HG03565 (cell line): ENCODE measurements at regions not wholly inside any gene's neighbourhood (a gene's known extent, or its start where the extent isn't known, plus 50 kb on each side); places are given as distances from the start of the nearest gene placed in this dataset.

ENCODE experiments used
- ATAC-seq: cut with Tn5 transposase; IDR thresholded peaks from one replicate; pipeline ENCODE4 v1.9.1; 2021; ENCODE audit warnings: mild to moderate bottlenecking, moderate library complexity; ENCODE audit not compliant: unreplicated experiment

- no peak for ATAC-seq
Measured at GRCh38 chr2:39534095-39534711, 97.1 kb upstream of the MAP4K3 start.

GRCh38 chr2:39535636-39536185, 98.6 kb upstream of the MAP4K3 start:
- no peak for ATAC-seq

DNA sequence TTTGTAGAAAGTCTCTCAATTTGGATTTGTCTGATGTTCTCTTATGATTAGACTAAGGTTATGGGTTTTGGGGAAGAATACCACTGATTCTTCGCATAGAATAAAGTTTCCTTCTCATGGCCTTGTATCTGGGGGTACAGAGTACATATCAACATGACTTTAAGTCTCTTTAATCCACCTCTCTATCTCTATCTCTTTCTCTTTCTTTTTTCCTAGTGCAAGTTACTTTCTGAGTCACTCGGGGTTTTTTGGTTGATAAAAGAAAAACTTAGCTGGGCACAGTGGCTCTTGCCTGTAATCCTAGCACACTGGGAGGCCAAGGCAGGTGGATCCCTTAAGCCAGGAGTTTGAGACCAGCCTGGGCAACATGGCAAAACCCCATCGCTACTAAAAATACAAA, 100.1 kb upstream of the MAP4K3 start:
- no peak for ATAC-seq

GRCh38 chr2:39538718-39539117, 101.6 kb upstream of the MAP4K3 start:
- no peak for ATAC-seq

DNA sequence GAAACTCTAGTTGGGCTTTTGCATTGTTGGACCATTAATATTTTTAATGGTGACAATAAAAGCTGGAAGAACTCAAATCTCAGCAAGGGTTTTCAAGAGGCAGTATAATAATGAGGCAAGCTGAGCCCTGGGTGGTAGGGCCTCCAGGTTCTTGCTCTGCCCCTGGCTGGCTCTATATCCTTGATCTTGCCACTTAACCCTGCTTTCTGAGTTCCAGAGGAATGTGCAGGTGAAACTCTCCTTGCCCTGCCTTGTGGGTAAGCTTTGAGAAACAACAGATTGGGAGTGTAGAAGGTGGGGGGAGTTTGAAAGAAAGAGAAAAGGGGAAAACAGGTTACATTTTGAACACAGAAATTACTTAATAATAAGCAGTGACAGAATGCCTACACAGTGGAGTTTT, 103.3 kb upstream of the MAP4K3 start:
- ATAC-seq = no peak

- ATAC-seq = no peak
Measured at GRCh38 chr2:39541011-39541930, 104.2 kb upstream of the MAP4K3 start.

DNA sequence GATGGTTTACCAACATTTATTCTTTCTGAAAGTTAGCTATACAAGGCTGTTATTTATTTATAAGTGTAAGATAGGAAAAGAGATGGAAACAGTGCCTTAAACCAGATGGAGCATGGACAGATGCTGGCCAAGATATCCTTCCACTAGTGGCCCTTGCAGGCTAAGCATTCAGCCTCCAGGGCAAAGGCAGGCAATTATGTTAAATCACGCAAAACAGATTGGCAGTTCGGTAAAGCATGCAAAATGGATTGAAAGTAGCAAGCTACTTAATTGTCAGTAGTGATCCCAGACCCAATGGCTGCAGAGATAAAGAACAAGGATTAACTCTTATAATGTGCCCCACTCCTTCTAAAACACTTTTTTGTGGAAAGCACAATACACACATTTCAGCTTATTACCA, 105.4 kb upstream of the MAP4K3 start:
- ATAC-seq = no peak

GRCh38 chr2:39545957-39546356, 108.9 kb upstream of the MAP4K3 start:
- ATAC-seq = no peak

GRCh38 chr2:39546409-39546808, 109.3 kb upstream of the MAP4K3 start:
- ATAC-seq = no peak

GRCh38 chr2:39546937-39547336, 109.9 kb upstream of the MAP4K3 start:
- ATAC-seq = no peak

DNA sequence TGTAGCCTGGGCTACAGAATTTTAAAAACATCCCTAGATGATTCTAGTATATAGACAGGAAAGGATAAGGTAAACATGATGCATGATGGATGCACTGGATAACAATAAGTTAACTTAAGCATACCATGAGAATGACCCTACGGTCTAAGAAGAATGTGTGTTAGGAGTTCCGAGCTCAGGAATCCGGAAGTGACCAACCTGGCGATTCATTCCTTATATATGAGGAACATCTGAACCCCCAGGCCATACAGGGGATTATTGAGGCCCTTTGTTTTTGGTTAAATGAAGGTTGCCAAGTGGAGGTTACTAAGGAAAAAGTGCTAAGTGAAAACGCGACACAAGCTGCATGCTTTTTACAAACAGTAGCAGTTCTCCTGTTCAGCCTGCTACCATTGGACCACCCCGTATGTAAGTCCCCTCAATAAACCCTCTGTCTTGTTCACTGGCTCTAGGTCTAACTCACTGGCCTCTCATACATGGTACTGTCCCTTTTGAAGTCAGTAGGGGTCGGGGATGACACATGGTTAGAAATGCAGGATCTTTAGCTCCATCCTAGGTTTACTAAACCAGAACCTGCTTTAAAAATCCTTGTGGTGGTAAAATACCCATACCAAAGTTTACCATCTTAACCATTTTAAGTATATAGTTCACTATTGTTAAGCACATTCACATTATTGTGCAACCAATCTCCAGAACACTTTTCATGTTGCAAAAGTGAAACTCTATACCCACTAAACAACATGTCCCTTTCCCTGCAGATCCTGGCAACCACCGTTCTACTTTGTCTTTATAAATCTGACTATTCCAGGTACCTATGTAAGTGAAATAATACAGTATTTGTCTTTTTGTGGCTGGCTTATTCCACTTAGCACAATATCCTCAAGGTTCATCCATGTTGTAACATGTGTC, 111.0 kb upstream of the MAP4K3 start:
- ATAC-seq = no peak

GRCh38 chr2:39549000-39549399, 111.9 kb upstream of the MAP4K3 start:
- no peak for ATAC-seq

DNA sequence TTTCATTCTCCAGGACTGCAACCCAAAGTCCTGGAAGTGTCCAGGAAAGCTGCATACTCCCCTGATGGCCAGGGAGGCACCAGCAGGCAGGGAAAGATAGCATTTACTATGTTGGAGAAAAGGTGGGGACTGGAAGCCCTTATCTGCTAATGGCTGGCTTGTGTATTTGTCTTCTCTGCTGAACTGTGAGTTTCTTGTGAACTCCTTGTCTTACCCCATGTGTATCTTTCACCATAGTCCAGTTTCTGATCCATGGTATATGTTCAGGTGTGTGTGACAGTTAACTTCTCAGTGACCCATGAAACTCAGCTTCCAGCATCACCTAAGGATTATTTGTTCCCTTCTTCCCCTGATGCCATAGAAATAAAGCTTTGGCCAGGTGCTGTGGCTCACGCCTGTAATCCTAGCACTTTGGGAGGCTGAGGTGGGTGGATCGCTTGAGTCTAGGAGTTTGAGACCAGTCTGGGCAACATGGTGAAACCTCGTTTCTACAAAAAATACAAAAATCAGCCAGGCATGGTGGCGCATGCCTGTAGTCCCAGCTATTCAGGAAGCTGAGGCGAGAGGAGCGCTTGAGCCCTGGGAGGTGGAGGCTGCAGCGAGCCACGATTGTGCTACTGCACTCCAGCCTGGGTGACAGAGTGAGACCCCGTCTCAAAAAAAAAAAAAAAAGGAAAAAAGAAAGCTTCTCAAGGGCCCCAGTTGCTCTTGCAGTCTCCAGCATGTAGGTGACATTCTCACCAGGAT, 112.8 kb upstream of the MAP4K3 start:
- ATAC-seq = no peak

- ATAC-seq = no peak
Measured at GRCh38 chr2:39550701-39551285, 113.7 kb upstream of the MAP4K3 start.

DNA sequence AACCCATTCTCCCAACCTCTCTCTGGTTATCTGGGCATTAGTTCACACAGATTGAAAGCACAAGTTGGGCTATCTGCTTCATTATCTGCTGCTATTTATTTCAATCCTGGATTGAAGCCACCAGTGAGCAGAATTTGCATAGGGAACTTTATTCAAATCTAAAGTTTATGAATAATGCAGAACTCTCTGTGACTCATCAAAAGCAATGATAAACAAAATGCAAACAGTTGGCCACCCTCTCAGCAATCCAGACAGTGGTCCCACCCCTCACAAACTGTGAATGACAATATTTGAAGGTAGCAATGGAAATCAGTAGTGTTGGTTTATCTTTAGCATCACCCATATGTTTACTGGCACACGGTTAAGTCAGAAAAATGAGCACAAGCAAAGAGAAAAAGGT, 106.8 kb upstream of the TMEM178A start:
- no peak for ATAC-seq

DNA sequence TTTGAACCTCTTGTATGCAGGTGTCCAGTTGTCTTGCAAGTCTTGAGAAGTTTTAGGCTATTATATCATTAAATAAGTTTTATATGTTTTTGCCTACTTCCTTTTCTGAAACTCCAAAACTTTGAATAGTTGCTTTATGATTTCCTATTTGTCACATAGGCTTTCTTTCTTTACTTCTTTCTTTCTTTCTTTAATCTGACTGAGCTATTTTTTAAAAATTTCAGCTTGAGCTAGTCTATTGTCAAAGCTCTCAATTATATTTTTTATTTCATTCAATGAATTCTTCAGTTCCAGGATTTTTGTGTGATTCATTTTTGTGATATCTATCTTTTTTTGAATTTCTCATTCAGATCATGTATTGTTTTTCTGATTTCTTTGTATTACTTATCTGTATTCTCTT, 102.1 kb upstream of the TMEM178A start:
- ATAC-seq = no peak

DNA sequence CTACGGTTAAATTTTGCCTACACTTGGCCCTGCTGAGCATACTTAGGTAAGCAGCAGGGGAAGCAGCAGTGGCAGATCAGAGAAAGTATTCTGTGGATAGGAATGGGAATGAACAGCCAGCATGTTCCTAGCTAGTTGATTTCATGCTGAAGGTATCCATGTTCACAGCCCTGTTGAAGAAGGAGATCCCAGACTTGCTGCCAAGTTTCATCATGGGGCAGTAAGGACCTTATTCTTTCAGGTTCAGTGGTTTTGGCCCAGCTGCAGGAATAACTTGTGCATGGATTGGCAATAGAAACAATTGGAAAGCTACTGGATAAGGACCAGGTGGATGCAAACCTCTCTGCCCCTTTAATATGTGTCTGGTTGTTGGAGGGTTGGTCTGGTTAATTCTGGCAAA, 98.2 kb upstream of the TMEM178A start:
- ATAC-seq = no peak

GRCh38 chr2:39568116-39568515, 97.6 kb upstream of the TMEM178A start:
- no peak for ATAC-seq

DNA sequence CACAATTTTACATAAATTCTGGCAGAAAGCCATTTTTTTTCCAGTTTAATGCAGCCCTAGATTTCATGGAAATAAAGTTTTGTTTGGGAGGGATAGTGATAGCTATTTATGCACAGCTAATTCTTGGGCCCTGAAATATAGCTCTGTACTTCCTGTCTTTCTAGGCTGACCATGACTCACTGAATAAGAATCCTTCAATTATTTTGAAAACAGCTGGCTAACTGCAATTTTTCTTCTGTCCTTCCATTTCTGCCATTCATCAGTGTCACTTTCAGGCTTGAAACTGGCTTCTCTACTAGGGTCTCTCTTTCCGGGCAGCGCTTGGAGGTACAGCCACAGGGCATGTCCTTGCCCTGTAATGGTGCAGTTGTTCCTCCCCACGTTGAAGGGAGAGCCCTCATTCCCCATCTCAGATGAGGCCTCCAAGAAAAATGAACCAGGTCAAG, 97.1 kb upstream of the TMEM178A start:
- ATAC-seq = no peak

DNA sequence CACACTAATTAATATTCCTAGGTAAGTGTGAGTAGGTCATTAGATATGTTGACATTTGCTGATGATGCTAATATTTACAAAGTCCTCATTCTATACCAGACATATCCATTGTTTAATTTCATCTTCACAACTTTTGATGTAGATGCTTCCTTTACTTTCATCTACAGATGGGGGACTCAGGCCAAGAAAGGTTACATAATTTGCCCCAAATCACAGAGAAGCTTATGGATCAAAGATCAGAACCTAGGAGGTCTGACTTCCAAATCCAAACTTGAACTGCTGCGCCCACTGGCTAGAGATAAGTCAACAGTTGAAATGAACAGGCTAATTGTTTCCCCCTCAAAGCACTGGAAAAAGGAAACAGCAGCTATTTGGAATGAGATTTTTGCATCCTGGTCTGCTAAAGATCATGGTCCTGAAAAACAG, 95.6 kb upstream of the TMEM178A start:
- ATAC-seq = no peak
